ENCODE measurements at regions not wholly inside any gene's neighbourhood (a gene's known extent, or its start where the extent isn't known, plus 50 kb on each side); places are given as distances from the start of the nearest gene placed in this dataset.

DNA sequence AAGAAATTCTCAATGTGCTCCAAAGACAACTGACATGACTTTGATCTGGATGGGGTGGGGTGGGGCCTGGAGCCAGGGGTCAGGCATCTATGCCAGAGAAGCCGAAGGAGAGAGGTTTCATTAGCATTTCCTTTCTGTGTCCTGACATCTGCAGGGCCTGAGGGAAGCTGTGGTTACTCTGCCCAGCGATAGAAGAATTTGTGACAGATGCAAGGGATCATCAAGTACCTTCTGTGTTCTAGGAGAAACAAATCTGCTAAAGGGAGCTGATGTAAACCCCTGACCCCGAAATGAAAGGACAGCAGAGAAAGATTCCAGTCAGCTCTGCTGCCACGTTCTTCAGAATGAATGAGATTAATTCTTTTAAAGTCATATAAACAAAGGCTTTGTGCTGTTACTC, 335.7 kb downstream of the PRELID2 start:
- DNase-seq: no peak

DNA sequence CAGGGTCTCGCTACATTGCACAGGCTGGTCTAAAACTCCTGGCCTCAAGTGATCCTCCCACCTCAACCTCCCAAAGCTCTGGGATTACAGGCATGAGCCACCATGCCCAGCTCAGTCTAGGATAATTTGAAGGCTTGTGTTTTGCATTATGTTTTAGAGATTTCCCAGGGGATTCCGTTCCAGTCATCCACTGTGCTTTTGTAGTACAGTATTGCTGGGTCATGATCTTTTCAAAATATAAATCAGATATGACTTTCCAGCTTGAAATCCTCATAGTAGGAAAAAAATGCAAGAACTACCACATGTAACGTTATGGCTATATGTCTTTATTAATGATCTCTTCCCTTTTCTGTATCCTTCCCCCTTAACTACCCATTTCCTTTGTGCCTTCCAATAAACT, 338.1 kb downstream of the PRELID2 start:
- no peak for DNase-seq

DNA sequence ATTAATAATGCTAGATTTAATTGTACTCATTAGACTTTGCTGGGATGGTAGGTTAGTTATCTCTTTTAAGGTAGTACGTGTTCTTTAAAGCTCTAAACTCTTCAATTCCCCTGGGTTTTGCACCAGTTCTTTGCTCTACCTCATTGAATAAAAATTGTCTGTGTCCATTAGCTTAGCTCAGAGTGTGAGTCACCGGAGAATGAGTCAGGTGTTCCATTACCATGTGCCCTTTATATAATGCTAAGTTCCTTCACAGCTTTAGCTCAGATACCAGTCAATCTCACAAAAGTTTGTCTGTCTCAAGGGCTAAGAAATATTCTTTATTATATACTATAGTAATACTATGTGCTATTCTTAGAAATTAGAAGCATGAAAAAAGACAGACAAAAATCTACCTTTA, 339.4 kb downstream of the PRELID2 start:
- DNase-seq: no peak

DNA sequence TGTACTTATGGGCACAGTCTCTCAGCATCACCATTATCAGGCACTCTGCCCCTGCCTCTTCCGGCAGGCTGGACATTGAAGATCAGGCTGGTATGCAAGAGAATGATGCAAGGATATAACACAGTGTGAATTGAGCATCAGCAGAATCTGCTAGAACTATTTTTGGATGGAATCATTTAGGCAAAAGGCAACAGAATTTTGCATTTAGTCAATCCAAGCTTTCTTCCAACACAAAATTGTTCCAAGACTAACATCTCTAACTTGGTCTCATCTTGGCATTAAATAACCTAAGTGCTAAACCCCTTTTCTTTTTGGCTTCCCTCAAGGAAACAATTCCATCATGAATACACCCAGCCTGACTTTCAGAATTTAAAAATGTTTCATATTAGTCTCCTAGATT, 339.9 kb downstream of the PRELID2 start:
- DNase-seq: no peak

DNA sequence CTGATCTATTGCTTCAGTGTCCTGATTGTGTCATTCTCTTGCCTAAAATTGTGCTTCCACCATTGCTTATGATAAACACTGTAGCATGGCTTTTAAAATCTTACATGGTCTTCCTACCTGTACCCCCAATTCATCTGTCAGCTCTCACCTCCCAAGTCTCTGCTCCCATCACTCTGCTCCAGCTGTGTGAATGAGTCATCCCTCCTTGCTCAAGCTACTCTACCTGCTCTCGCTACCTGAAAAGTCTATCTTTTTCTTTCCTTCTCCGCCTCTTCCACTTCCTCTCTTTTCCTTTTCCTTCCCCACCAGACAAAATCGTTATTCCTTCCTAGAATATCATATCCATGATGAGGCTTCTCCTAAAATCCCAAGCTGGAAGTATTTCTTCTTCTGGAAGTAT, 341.7 kb downstream of the PRELID2 start:
- no peak for DNase-seq

DNA sequence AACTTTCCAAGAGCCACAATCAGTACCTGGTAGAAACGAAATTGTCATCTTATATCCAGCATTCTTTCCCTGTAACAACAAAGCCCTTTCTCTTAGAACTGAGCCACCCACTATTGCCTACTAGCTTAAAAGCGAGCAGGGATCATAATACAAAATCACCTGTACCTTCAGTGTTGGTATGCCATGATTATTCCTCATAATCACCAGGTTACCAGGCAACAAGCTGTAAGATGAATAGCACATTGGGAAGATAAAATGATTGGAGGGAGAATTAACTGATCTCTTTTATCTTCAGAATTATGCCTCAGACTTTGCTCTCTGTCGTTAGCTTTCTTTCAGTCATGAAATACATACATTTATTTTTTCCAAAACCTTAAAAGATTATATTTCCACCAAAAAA, 345.6 kb downstream of the PRELID2 start:
- no peak for DNase-seq

DNA sequence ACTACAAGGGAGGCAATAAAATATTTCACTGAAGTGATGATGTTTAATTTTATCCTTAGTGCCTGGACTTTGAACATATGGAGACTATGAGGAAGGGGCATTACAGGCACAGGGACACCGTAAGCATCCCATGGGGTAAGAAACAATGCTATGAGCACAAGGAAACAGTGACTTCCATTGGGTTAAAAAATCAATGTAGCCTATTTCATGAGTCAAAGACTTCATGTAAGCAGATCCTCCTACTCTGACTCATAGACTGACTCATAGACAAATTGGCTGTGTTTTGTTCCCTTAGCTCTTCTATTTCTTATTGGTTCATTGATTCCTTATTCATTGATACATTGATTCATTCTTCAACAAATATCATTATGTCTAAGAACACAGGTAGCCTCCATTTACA, 351.0 kb downstream of the PRELID2 start:
- no peak for DNase-seq

DNA sequence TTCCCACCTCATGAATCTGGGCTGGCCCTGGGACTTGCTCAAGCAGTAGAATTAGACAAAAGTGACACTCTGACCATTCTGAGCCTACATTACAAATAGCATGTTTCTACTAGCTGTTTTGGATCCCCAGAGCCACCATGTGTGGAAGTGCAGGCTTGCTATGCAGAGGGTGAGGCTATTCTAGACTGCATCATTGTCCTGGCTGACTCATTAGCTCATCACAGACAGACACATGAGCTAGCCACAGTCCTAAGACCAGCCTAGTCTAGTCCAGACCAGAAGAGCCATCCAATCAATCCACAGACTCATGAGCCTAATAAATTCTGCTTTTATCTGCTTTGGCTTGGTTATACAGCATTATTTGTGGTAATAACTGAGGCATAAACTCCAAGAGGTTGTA, 351.9 kb downstream of the PRELID2 start:
- no peak for DNase-seq

DNA sequence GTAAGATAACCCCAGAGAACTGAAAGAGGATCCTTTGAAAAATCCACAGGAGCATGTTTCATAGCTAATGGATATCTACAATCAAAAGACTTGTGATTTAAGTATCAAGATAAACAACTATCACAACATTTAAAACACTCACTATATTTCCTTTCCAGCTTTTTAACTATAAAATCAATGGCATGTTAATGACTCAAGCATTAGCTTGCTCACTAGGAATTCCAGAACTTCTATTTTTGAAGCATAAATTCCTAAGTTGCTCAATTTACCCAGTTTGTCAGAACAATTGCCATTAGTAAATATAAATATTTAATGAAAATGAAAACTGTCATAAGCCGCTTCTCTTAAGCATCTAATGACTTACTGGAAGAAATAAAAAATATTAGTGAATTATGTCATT, 355.3 kb downstream of the PRELID2 start:
- no peak for DNase-seq

DNA sequence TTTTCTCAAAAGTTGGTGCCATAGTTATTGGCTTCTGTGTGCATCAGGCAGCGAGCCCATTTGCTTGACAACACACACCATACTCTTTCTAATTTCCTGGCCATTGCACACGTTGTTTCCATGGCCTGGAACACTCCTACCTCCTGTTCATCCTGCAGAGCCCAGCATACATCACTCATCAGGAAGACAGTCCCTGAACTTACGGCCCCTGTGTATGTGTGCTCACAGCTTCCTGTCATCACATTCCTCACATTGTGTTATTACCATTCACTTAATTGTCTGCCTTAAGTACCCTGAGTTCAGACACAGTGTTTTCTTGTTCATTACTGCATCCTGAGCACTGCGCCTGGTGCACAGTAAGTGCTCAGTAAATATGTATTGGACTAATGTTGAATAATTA, 355.9 kb downstream of the PRELID2 start:
- DNase-seq: no peak

DNA sequence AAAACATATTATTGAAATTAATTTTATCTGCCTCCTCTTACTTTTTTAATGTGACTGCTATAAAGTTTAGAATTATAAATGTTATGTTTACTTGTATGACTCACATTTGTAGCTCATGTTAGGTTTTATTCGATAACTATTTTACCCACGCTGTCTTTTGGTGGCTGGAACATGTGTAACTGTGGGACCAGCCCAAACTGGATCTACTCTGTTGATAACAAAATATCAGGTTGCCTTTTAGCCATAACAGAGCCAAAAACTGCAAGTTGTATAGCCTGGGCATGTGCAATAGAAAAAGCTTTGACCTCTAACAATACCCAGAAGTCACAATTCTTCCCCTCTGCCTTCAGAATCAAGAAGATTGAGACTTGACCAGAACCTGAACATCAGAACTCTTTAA, 356.5 kb downstream of the PRELID2 start:
- no peak for DNase-seq

DNA sequence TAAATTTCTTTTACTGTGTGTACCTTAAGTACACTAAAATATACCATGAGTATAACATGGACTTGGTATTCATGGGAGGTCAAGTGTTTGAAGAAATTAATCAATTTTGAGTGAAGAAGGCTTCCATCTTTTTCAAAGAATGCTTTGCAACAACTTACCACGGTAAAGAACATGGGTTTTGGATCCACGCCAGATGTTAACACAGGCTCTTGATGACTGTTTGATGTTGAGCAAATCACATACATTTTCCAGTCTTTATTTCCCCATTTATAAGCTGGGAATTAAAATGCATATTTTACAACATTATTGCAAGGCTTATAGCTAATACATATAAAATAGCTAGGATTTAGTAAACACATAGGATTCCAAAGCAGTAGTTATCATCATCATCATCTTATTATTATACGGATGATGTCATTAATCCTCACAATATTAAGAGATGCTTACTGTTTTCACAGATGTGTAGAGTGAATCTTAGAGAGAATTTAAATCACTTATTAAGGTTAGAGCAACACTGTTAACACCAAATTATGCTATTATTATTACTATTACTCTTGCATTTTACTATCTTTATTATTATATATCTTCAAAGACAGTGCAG, 362.0 kb downstream of the PRELID2 start:
- no peak for DNase-seq

DNA sequence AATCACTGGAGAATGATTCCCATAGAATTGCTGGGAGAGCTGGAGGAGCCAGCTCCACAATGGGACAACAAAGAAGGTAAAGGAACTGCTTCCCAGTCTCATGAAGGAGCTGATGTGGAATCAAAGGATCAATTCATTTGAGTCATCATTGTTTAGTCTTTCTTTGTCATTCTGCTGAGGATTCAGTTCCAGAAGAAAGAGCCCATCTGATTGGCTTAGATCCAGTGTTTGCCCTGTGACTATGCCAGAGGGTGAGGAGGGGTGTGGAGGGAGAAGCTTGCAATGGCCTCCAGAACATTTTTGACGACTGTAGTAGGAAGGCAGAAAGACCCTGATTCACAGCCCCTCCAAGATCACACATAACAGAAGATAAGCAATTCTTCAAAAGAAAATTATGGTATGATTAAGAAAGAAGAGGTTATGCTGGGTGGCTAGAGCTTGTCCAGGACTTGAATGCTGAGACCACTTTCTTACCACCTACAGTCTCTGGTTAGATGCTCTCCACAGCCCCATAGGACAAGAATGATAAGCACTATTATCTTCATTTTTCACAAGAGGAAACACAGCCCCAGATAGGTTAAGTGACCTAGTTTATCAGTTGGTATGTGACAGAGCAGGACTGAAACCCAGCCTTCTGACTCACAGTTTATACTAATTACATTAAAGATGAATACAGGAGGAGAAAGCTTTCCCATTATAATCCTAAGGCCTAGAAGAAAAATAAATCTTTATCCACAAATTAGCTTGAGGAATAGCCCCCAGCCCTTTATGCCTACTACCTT, 363.1 kb downstream of the PRELID2 start:
- DNase-seq: no peak

DNA sequence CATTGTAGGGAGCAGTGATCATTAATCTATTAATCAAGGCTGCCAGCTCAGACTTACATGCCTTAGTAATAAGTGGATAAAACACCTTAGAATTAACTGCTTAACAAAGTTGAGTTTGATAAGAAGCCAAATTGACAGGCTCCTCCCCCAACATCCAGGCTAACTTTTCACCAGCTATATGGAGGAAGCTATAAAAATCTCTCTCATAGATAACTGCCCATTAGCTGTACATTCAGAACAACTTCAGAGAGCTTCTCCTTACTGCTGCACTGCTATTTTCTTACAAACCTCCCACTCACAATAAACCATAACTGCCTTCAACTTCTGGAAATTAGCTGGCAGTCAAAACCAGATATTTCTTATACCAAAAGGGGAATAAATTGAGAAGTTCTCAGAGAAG, 364.1 kb downstream of the PRELID2 start:
- no peak for DNase-seq

DNA sequence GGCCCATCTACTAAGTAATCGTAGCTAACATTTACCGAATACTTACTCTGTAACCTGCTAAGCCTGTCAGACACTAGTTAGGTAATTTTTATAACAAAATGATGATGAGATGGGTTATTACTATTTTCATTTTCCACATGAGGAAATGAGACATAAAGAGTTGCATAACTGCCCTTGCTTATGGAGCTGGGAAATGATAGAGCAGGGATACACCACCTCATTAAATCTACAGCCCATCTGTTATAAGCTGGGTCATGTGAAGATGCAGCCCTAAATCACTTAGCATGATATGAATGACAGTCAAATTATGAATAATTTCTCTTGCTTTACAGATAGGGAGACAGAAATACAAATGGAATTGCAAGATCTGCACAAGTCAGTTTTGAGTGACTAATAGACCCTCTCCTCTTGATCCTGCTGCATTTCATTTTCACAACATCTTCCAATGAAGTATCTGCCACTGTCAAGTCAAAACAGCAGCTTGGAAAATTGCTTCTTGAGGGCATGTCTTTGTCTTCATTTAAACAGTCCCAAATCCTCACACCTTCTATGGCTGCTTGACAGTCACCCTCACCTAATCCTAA, 364.7 kb downstream of the PRELID2 start:
- DNase-seq: no peak

DNA sequence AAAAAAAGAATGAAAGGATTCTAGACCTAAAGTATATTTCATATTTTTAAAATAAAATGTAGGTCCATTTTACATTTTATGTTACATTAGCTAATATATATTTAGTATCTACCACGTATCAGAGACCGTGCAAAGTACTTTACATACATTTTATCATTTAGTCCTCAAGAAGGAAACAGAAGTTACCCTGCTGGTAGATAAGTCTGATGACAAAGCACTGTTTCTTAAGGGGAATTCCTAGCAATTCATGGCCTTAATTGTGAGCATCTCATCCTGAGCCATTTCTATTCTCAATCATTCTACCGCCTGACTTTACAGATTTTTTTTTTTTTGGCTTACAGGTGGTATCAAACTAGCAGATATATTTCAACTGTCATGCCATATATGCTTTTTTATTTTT, 367.7 kb downstream of the PRELID2 start:
- no peak for DNase-seq

DNA sequence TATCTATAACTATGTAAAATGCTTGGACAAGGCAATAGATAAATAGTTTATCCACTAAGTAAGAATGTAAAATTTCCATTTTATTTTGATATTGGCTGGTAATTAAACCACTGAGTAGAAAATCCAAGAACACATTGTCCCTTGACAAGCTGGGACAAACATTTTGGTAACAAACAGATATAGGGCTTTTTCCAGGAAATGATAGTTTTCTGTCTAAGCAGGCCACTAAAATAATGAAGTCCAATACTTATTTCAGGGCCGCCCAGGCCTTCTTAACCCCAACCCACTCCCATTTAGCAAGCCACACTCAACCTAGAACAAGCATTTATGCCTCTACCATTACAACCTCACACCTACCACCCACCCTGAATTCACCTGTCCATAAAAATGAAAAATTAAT, 368.6 kb downstream of the PRELID2 start:
- DNase-seq: no peak

DNA sequence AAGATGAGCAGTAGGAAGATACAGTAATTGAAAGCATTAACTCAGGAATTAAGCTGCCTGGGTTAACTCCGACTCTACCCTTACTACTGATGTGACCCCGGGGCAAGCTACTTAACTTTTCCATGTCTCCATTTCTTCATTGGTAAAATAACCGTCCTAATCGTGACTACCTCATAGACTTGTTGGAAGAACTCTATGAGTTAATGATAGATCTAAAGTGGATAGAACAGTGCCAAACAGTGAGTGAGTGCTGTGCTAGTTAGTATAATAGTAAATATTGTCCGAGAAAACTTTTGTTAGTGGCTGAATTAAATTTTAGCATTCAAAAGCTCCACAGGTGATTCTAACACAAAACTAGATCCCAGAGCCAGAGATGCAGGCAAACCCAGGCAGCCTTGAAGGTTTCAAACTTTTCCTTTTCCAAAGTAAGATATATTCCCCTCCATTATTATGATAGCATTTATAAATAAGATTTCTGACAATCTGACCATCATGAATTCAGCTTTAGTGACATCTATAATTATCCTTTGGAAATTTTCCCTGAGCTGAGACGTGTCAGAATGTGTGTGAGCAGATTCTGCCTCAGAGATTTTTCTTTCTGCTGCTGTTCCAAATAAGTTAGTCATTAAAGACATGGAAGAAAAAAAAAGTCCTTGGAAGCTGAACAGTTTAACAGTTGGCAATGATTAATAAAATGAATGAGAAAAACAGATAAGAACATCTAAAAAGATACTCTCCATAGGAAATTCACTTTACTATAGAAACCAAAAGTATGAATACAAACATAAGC, 369.5 kb downstream of the PRELID2 start:
- no peak for DNase-seq

DNA sequence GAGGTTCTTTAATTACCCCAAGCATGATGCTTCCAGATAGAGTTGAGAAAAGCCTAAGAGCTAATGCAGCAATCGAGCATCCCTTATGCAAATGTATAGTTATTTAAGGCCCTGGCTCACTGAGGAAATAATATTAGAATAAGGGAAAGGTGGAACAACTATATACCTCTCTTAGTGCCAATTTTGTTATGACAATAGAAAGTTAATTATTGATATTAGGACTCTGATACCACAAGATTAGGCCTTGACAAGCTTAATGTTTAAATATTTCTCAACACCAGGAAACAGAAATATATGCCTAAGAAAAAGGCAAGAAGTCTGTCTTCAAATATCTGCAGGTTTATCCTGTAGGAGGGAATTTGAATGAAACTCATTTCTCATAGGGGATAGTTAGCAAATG, 371.0 kb downstream of the PRELID2 start:
- DNase-seq: no peak

DNA sequence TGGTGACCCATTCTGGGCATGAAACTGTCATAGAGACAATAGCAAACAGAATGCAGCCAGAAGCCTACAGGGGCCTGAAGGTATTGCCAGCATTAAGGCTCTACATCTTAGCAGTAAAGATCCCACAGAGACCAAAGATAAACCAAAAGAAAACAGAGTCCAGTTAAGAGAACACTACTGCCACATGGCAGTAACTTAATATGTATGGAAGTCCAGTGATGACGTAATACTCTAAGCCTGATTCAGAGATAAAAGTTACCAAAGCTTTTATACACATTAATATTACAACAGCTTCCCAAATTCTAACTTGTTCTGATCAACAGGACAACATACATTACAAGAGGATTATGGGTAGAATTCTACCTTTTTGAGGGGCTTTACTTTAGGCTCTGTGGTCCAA, 371.5 kb downstream of the PRELID2 start:
- DNase-seq: no peak

DNA sequence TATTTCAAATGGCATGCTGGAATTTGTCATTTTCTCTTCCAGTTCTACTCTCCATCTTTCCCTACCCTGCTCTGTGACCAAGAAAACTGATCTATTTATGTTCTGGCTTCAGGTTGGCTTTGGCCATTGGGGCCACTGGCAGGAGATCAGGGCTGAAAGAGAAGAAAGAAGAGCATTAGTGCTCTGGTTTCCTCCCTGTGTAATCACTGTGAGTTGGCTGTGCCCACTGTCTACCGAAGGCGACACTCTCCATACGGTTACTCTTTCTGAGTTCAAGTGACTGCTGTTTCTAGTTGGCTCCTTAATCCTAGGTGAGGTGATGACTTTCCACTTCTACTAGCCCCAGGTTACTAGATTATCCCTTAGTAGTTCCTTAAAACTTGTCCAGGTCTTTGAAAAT, 372.6 kb downstream of the PRELID2 start:
- no peak for DNase-seq

DNA sequence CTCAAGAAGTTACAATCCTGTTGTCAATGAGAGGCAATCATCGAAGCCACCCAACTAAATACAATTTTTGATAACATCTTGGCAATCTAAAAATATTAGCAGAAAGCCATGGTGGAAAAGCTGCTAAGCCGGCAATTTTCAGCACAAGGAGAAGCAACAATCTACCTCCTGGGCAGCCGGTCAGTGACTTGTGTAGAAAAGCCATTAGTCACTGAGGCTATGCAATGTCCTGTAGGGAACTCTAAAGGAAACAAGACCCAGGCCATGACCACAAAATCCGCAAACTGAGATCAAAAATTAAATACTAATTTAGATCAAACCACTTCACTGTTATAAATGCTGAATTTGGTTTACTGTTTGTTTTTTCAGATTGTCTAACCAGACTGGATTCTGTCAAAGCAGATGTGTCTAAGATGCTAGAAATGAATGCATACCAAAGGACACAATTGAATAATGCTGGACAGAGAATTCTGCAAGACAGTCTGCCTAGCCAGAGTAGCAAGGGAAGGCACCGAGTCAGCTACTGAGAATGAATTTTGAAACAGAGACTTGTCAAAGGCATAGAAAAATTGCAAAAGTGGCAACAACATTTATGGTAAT, 384.8 kb downstream of the PRELID2 start:
- no peak for DNase-seq

DNA sequence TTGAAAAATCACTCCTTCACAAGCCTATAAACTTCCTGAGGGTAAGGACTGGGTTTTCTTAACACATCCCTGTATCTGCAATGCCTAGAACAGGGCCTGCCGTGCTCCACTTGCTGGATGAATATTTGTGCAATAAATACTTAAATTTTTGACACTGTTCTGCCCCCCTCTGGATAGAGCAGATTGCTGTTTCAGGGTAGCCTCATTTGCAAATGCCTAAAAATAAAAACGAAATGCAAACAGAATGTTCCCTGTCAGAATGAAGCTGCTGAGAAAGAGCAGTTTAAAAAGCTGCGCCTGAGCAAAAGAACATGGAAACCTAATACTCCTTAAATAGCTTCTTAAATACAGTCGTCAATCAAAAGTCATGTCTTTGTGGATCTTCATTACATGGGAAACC, 385.3 kb downstream of the PRELID2 start:
- DNase-seq: no peak
